ENCODE measurements at regions not wholly inside any gene's neighbourhood (a gene's known extent, or its start where the extent isn't known, plus 50 kb on each side); places are given as distances from the start of the nearest gene placed in this dataset.

DNA sequence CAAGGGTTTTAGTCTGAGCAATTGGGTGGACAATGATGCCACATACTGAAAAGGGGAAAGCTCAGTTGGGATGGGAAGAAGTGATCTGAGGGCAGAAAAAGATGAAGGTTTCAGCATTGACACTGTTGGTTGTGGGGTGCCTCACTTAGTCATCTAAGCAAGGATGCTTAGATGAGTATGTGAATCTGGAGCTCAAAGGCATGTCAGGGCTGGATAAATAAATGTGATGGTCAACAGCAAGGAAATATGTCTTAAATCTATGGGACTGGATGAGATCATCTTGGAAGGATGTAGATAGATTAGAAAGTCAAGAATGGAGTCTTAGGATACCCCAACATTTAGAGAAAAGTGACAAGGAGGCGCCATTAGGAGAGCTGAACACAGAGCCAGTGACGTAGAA lies 114.6 kb downstream of the ZBTB18 start:
- TF ChIP-seq, protein P1, sequence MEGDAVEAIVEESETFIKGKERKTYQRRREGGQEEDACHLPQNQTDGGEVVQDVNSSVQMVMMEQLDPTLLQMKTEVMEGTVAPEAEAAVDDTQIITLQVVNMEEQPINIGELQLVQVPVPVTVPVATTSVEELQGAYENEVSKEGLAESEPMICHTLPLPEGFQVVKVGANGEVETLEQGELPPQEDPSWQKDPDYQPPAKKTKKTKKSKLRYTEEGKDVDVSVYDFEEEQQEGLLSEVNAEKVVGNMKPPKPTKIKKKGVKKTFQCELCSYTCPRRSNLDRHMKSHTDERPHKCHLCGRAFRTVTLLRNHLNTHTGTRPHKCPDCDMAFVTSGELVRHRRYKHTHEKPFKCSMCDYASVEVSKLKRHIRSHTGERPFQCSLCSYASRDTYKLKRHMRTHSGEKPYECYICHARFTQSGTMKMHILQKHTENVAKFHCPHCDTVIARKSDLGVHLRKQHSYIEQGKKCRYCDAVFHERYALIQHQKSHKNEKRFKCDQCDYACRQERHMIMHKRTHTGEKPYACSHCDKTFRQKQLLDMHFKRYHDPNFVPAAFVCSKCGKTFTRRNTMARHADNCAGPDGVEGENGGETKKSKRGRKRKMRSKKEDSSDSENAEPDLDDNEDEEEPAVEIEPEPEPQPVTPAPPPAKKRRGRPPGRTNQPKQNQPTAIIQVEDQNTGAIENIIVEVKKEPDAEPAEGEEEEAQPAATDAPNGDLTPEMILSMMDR (IDR thresholded peaks at IDR 0.05), result no peak
- TF ChIP-seq TCF7L2 (IDR thresholded peaks at IDR 0.05; ENCODE audit: low read depth, low read length) (no peak), POLR2AphosphoS5 (IDR thresholded peaks at IDR 0.05; ENCODE audit: low read depth, low read length) (no peak), SIN3A (IDR thresholded peaks at IDR 0.05; ENCODE audit: borderline replicate concordance, insufficient read depth, low read depth, low read length) (no peak)

Measured in Panc1 (cell line).